Fibroblast of the conjunctiva (primary cell): ENCODE measurements at regions not wholly inside any gene's neighbourhood (a gene's known extent, or its start where the extent isn't known, plus 50 kb on each side); places are given as distances from the start of the nearest gene placed in this dataset.
"Not testable (repeated sequence)": the region's sequence is repeated elsewhere in the genome, so short reads cannot be mapped to it uniquely, and the experiment has no call there.

ENCODE experiments used
- DNase-seq: peaks from one replicate; pipeline ENCODE4 v3.0.0-alpha.2; 2010; ENCODE audit warnings: low read depth

- no peak for DNase-seq
Observed at GRCh38 chr14:22491683-22492621, 97.1 kb downstream of the DAD1 start.

GRCh38 chr14:22491053-22491452, 98.0 kb downstream of the DAD1 start:
- DNase-seq, result not testable (repeated sequence)

- no peak for DNase-seq
Observed at GRCh38 chr14:22489957-22490950, 98.8 kb downstream of the DAD1 start.

GRCh38 chr14:22489244-22489545, 99.8 kb downstream of the DAD1 start:
- DNase-seq, result no peak

GRCh38 chr14:22488522-22489243, 100.3 kb downstream of the DAD1 start:
- DNase-seq, result no peak

GRCh38 chr14:22487941-22488340, 101.1 kb downstream of the DAD1 start:
- no peak for DNase-seq

GRCh38 chr14:22487401-22487800, 101.6 kb downstream of the DAD1 start:
- no peak for DNase-seq

GRCh38 chr14:22486675-22487074, 102.3 kb downstream of the DAD1 start:
- DNase-seq, result no peak

GRCh38 chr14:22485649-22486048, 103.4 kb downstream of the DAD1 start:
- DNase-seq, result no peak

- no peak for DNase-seq
Observed at GRCh38 chr14:22485178-22485577, 103.8 kb downstream of the DAD1 start.

GRCh38 chr14:22484632-22485031, 104.4 kb downstream of the DAD1 start:
- no peak for DNase-seq

GRCh38 chr14:22483863-22484593, 105.0 kb downstream of the DAD1 start:
- DNase-seq, result no peak

- no peak for DNase-seq
Observed at GRCh38 chr14:22482782-22483553, 106.1 kb downstream of the DAD1 start.

- no peak for DNase-seq
Observed at GRCh38 chr14:22482085-22482694, 106.8 kb downstream of the DAD1 start.

- DNase-seq, result no peak
Observed at GRCh38 chr14:22481546-22481945, 107.5 kb downstream of the DAD1 start.

GRCh38 chr14:22479776-22480464, 109.1 kb downstream of the DAD1 start:
- no peak for DNase-seq

GRCh38 chr14:22479132-22479531, 109.9 kb downstream of the DAD1 start:
- DNase-seq, result no peak

- DNase-seq, result no peak
Observed at GRCh38 chr14:22478670-22479069, 110.4 kb downstream of the DAD1 start.

- no peak for DNase-seq
Observed at GRCh38 chr14:22478247-22478646, 110.8 kb downstream of the DAD1 start.
